ENCODE measurements at regions not wholly inside any gene's neighbourhood (a gene's known extent, or its start where the extent isn't known, plus 50 kb on each side); places are given as distances from the start of the nearest gene placed in this dataset.

- TF ChIP-seq, protein P1, sequence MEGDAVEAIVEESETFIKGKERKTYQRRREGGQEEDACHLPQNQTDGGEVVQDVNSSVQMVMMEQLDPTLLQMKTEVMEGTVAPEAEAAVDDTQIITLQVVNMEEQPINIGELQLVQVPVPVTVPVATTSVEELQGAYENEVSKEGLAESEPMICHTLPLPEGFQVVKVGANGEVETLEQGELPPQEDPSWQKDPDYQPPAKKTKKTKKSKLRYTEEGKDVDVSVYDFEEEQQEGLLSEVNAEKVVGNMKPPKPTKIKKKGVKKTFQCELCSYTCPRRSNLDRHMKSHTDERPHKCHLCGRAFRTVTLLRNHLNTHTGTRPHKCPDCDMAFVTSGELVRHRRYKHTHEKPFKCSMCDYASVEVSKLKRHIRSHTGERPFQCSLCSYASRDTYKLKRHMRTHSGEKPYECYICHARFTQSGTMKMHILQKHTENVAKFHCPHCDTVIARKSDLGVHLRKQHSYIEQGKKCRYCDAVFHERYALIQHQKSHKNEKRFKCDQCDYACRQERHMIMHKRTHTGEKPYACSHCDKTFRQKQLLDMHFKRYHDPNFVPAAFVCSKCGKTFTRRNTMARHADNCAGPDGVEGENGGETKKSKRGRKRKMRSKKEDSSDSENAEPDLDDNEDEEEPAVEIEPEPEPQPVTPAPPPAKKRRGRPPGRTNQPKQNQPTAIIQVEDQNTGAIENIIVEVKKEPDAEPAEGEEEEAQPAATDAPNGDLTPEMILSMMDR (IDR thresholded peaks at IDR 0.05; ENCODE audit: extremely low read depth in 1 of 2, insufficient read depth in 1 of 2, low read depth in 1 of 2, low read length in 2 of 2) = no peak
- TF ChIP-seq POLR2A (IDR thresholded peaks at IDR 0.05; ENCODE audit: low read depth, low read length) (no peak), EZH2 (IDR thresholded peaks at IDR 0.05; ENCODE audit: borderline replicate concordance, low read depth, low read length, severe bottlenecking) (no peak), FOS (IDR thresholded peaks at IDR 0.05; ENCODE audit: borderline replicate concordance, insufficient read depth, low read length) (no peak), POLR2AphosphoS5 (IDR thresholded peaks at IDR 0.05; ENCODE audit: insufficient read depth, low read depth, low read length) (no peak), JUN (IDR thresholded peaks at IDR 0.05; ENCODE audit: borderline replicate concordance, insufficient read depth, insufficient read length, low read depth) (no peak), MYC (IDR thresholded peaks at IDR 0.05; ENCODE audit: low read depth, low read length) (no peak)
- TF ChIP-seq, protein P2, sequence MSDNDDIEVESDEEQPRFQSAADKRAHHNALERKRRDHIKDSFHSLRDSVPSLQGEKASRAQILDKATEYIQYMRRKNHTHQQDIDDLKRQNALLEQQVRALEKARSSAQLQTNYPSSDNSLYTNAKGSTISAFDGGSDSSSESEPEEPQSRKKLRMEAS (IDR thresholded peaks at IDR 0.05; ENCODE audit: insufficient read depth, insufficient read length) = no peak
Observed at GRCh38 chr14:26032348-26032747, 565.5 kb downstream of the NOVA1 start.
